A172 (cell line): ENCODE measurements at regions not wholly inside any gene's neighbourhood (a gene's known extent, or its start where the extent isn't known, plus 50 kb on each side); places are given as distances from the start of the nearest gene placed in this dataset.
A peak's percentile ranks its signal among the peaks of the same experiment; 100 is the strongest.

Experiments used
- DNase-seq: peaks from one replicate; pipeline ENCODE4 v3.0.0-alpha.2; 2015; ENCODE audit warnings: low spot score

GRCh38 chr1:170460001-170460400 is 72.0 kb upstream of the GORAB start:
- no peak for DNase-seq

GRCh38 chr1:170460414-170461155 is 71.4 kb upstream of the GORAB start:
- DNase-seq: no peak

- DNase-seq: peak; percentile 83
These were observed 70.6 kb upstream of the GORAB start for GRCh38 chr1:170461291-170461747.

- peak; percentile 89 for DNase-seq
These were observed 70.1 kb upstream of the GORAB start for GRCh38 chr1:170461762-170462384.

- no peak for DNase-seq
These were observed 61.8 kb upstream of the GORAB start for GRCh38 chr1:170470121-170470520.

GRCh38 chr1:170471398-170472053 is 60.4 kb upstream of the GORAB start:
- no peak for DNase-seq

- DNase-seq: no peak
These were observed 51.0 kb upstream of the GORAB start for GRCh38 chr1:170481000-170481399.
